Chondrocyte (in vitro differentiated cells): ENCODE measurements at regions not wholly inside any gene's neighbourhood (a gene's known extent, or its start where the extent isn't known, plus 50 kb on each side); places are given as distances from the start of the nearest gene placed in this dataset.
"Not testable (repeated sequence)": the region's sequence is repeated elsewhere in the genome, so short reads cannot be mapped to it uniquely, and the experiment has no call there.

Experiments used
- DNase-seq: peaks from one replicate; pipeline ENCODE4 v3.0.0; 2021; ENCODE audit warnings: mixed read lengths, low spot score
- H3K27ac Mint-ChIP-seq: one replicate; pipeline ENCODE4 v1.8.0; 2021; ENCODE audit warnings: mild to moderate bottlenecking, moderate library complexity, mixed read lengths; ENCODE audit not compliant: unreplicated experiment
- H3K27me3 Mint-ChIP-seq: 2 replicates; pipeline ENCODE4 v1.8.0; 2021; ENCODE audit warnings: low read depth, mixed read lengths
- H3K36me3 Mint-ChIP-seq: 2 replicates; pipeline ENCODE4 v1.8.0; 2021; ENCODE audit warnings: low read depth, mixed read lengths
- H3K4me1 Mint-ChIP-seq: 2 replicates; pipeline ENCODE4 v1.8.0; 2021; ENCODE audit warnings: low read depth, mild to moderate bottlenecking, mixed read lengths
- H3K4me3 Mint-ChIP-seq: one replicate; pipeline ENCODE4 v1.8.0; 2021; ENCODE audit warnings: mild to moderate bottlenecking, moderate library complexity, mixed read lengths; ENCODE audit not compliant: unreplicated experiment
- H3K9me3 Mint-ChIP-seq: 2 replicates; pipeline ENCODE4 v1.8.0; 2021; ENCODE audit warnings: low read depth, mixed read lengths
- CTCF ChIP-seq: fragments of 200-600 bp; sonication (generic); IDR thresholded peaks from 2 replicates; pipeline ENCODE4 v1.5.0; 2021; ENCODE audit warnings: antibody characterized with exemption, mild to moderate bottlenecking, moderate library complexity

- H3K4me1 Mint-ChIP-seq: peaks cover 27% of the 10 kb centered on the region
- peaks cover 7% of the 10 kb centered on the region for H3K27me3 Mint-ChIP-seq
- H3K27ac Mint-ChIP-seq: peak overlapping the region; percentile 74
- no peak for TF ChIP-seq CTCF
- H3K4me3 Mint-ChIP-seq: no peak overlapping the region
- peaks cover 2% of the 10 kb centered on the region for H3K9me3 Mint-ChIP-seq
- H3K36me3 Mint-ChIP-seq: peaks cover 2% of the 10 kb centered on the region
- no peak for DNase-seq
Measured at GRCh38 chr13:76285463-76285862, 600.7 kb downstream of the KCTD12 start.

- H3K4me1 Mint-ChIP-seq, H3K27ac Mint-ChIP-seq, DNase-seq, H3K36me3 Mint-ChIP-seq, H3K4me3 Mint-ChIP-seq, H3K9me3 Mint-ChIP-seq: not testable (repeated sequence)
- H3K27me3 Mint-ChIP-seq: peaks cover 16% of the 10 kb centered on the region
Measured at GRCh38 chr13:76279766-76280165, 606.4 kb downstream of the KCTD12 start.

- Mint-ChIP-seq H3K9me3 (peaks cover 34% of the 10 kb centered on the region), H3K27ac (no peak overlapping the region), H3K4me1 (peaks cover 7% of the 10 kb centered on the region), H3K4me3 (no peak overlapping the region), H3K36me3 (peaks cover 6% of the 10 kb centered on the region), H3K27me3 (peaks cover 12% of the 10 kb centered on the region)
- TF ChIP-seq CTCF: no peak
- DNase-seq: no peak
Measured at GRCh38 chr13:76271728-76272232, 614.4 kb downstream of the KCTD12 start.

GRCh38 chr13:76268307-76268706 lies 617.9 kb downstream of the KCTD12 start:
- DNase-seq, H3K27ac Mint-ChIP-seq, H3K27me3 Mint-ChIP-seq, H3K4me3 Mint-ChIP-seq, H3K36me3 Mint-ChIP-seq: not testable (repeated sequence)
- peaks cover 28% of the 10 kb centered on the region for H3K9me3 Mint-ChIP-seq
- peaks cover 14% of the 10 kb centered on the region for H3K4me1 Mint-ChIP-seq

- H3K36me3 Mint-ChIP-seq: no peaks in the 10 kb centered on the region
- H3K4me1 Mint-ChIP-seq: peaks cover 14% of the 10 kb centered on the region
- DNase-seq: no peak
- H3K27ac Mint-ChIP-seq: peak overlapping the region; percentile 1
- peaks cover 17% of the 10 kb centered on the region for H3K9me3 Mint-ChIP-seq
- H3K27me3 Mint-ChIP-seq: no peaks in the 10 kb centered on the region
- TF ChIP-seq CTCF: no peak
- H3K4me3 Mint-ChIP-seq: no peak overlapping the region
Measured at GRCh38 chr13:76267216-76267615, 619.0 kb downstream of the KCTD12 start.

GRCh38 chr13:76266561-76266960 lies 619.6 kb downstream of the KCTD12 start:
- Mint-ChIP-seq H3K27ac (no peak overlapping the region), H3K27me3 (peaks cover 5% of the 10 kb centered on the region), H3K4me3 (no peak overlapping the region), H3K9me3 (peaks cover 16% of the 10 kb centered on the region), H3K4me1 (peaks cover 14% of the 10 kb centered on the region), H3K36me3 (no peaks in the 10 kb centered on the region)
- TF ChIP-seq CTCF: no peak
- no peak for DNase-seq
